GM12865 (cell line): ENCODE measurements at regions not wholly inside any gene's neighbourhood (a gene's known extent, or its start where the extent isn't known, plus 50 kb on each side); places are given as distances from the start of the nearest gene placed in this dataset.

Source experiments
- DNase-seq: peaks from one replicate; pipeline ENCODE4 v3.0.0; 2010; ENCODE audit warnings: low read depth
- H3K4me3 ChIP-seq: 2 replicates; pipeline ENCODE4 v1.5.1; 2011; ENCODE audit warnings: mild to moderate bottlenecking, low read depth, low read length, control low read depth
- CTCF ChIP-seq: IDR thresholded peaks from 2 replicates; pipeline ENCODE4 v1.5.1; 2011; ENCODE audit warnings: low read length, control low read depth, low read depth, inconsistent platforms; ENCODE audit not compliant: insufficient read depth; ENCODE audit errors: missing control alignments

GRCh38 chr7:108722561-108722960, 152.9 kb downstream of the DNAJB9 start:
- no peak for DNase-seq
- no peak overlapping the region for H3K4me3 ChIP-seq
- TF ChIP-seq CTCF, result no peak

GRCh38 chr7:108723381-108723814, 153.7 kb downstream of the DNAJB9 start:
- H3K4me3 ChIP-seq, result no peak overlapping the region
- DNase-seq, result no peak
- TF ChIP-seq CTCF, result no peak

- no peak overlapping the region for H3K4me3 ChIP-seq
- no peak for TF ChIP-seq CTCF
- no peak for DNase-seq
Observed at GRCh38 chr7:108724251-108725100, 154.8 kb downstream of the DNAJB9 start.

GRCh38 chr7:108735814-108736213, 166.1 kb downstream of the DNAJB9 start:
- H3K4me3 ChIP-seq, result no peak overlapping the region
- no peak for DNase-seq
- no peak for TF ChIP-seq CTCF

- H3K4me3 ChIP-seq, result no peak overlapping the region
- DNase-seq, result no peak
- no peak for TF ChIP-seq CTCF
Observed at GRCh38 chr7:108736221-108736891, 166.7 kb downstream of the DNAJB9 start.

- H3K4me3 ChIP-seq, result no peak overlapping the region
- no peak for TF ChIP-seq CTCF
- DNase-seq, result no peak
Observed at GRCh38 chr7:108770981-108771745, 201.5 kb downstream of the DNAJB9 start.
